AG04449 (cell line): ENCODE measurements at regions not wholly inside any gene's neighbourhood (a gene's known extent, or its start where the extent isn't known, plus 50 kb on each side); places are given as distances from the start of the nearest gene placed in this dataset.
A peak's percentile ranks its signal among the peaks of the same experiment; 100 is the strongest.

Source experiments
- CTCF ChIA-PET: fragments of 350-600 bp; formaldehyde crosslinking; extraction: SDS; loops from one replicate; lab custom pipeline; 2021; ENCODE audit warnings: antibody characterized with exemption; lab: Yijun Ruan, JAX
- POLR2A ChIA-PET: fragments of 400-600, 350-600 bp; formaldehyde crosslinking; extraction: SDS; loops from one replicate; lab custom pipeline; 2020; ENCODE audit warnings: antibody characterized with exemption, inconsistent platforms; lab: Yijun Ruan, JAX
- DNase-seq: peaks from one replicate; pipeline ENCODE4 v3.0.0-alpha.2; 2010; ENCODE audit warnings: low read depth, low spot score
- H3K4me3 ChIP-seq: 2 replicates; pipeline ENCODE4 v1.5.1; 2011; ENCODE audit warnings: low read depth, mild to moderate bottlenecking, control low read depth, low read length
- CTCF ChIP-seq: IDR thresholded peaks from one replicate; pipeline ENCODE4 v1.5.1; 2011; ENCODE audit warnings: mild to moderate bottlenecking, moderate library complexity, low read length, control low read depth, inconsistent platforms; ENCODE audit not compliant: insufficient read depth; ENCODE audit errors: missing control alignments

GRCh38 chr5:28329176-28329575 is 1290.8 kb upstream of the CDH9 start:
- CTCF ChIA-PET, result no interaction called here
- TF ChIP-seq CTCF, result no peak
- no peak overlapping the region for H3K4me3 ChIP-seq
- POLR2A ChIA-PET, result no interaction called here
- DNase-seq, result no peak

GRCh38 chr5:28328681-28329080 is 1290.3 kb upstream of the CDH9 start:
- peak; percentile 14 for DNase-seq
- no peak overlapping the region for H3K4me3 ChIP-seq
- TF ChIP-seq CTCF, result no peak
- POLR2A ChIA-PET, result no interaction called here
- CTCF ChIA-PET, result no interaction called here

DNA sequence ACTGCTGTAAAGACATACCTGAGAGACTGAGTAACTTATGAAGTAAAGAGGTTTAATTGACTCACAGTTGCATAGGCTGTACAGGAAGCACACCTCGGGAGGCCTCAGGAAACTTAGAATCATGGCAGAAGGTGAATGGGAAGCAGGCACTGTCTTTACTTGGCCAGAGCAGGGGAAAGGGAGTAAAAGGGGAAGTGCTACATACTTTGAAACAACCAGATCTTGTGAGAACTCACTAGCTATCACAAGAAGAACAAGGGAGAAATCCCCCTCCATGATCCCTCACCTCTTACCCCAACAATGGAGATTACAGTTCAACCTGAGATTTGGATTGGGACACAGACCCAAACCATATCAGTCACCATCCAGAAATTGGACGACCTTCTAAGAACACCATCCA is 1285.8 kb upstream of the CDH9 start:
- POLR2A ChIA-PET, result no interaction called here

GRCh38 chr5:28313953-28314352 is 1275.6 kb upstream of the CDH9 start:
- ChIA-PET CTCF (no interaction called here), POLR2A (no interaction called here)
- no peak for TF ChIP-seq CTCF
- H3K4me3 ChIP-seq, result no peak overlapping the region
- no peak for DNase-seq

More for the DNA sequence above, 1285.8 kb upstream of the CDH9 start:
- CTCF ChIA-PET, result no interaction called here
- no peak for TF ChIP-seq CTCF
- no peak overlapping the region for H3K4me3 ChIP-seq
- DNase-seq, result no peak

DNA sequence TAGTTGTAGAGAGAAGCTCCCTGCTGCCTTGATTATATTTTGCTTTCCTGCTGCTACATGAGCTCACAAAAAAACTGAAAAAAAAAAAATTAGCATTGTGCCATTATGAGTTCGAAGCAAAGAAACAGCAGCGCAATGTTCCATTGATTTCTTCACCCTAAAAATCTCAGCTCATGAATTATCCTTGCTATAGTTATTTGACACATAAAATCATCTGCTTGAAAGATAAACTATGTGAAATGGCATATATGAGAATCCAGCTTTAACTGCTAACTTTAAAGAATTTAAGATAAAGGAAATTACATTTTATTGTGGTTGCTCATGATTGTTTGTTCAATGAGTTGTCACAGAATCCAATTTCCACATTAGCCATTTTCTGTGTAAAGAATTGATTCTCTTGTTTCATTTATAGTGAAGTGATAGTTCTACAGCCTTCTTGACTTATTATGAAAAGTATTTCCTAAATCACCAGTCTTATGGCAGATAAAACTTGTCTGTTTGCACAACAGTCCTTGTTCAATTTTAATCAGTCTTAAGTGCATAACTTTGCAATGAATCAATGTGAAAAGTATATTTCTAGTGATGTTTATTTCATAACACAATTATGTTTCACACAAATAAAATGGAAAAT is 1275.0 kb upstream of the CDH9 start:
- CTCF ChIA-PET, result no interaction called here
- TF ChIP-seq CTCF, result no peak
- no peak overlapping the region for H3K4me3 ChIP-seq
- DNase-seq, result no peak
- POLR2A ChIA-PET, result no interaction called here

DNA sequence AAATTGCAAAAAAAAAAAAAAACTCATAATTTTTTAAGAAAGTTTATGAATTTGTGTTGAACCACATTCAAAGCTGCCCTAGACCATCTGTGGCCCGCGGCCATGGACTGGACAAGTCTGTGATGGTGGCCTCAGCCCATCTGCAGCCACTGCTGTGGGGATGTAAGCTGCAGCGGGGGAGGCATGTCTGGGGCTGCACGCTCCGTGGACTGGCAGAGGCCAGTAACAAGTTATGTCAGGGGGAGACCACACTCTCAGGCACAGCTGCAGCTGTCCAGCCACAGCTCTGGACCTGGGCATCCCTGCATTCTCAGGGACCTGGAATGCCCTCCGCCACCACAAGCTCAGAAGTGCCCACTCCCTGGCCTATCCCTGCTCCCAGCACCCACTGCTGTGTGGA is 1272.3 kb upstream of the CDH9 start:
- H3K4me3 ChIP-seq, result no peak overlapping the region
- POLR2A ChIA-PET, result no interaction called here
- DNase-seq, result no peak
- CTCF ChIA-PET, result no interaction called here
- no peak for TF ChIP-seq CTCF
